PC-9 (cell line): ENCODE measurements at regions not wholly inside any gene's neighbourhood (a gene's known extent, or its start where the extent isn't known, plus 50 kb on each side); places are given as distances from the start of the nearest gene placed in this dataset.

ENCODE experiments used
- CTCF ChIP-seq: fragments of 200-600 bp; sonication (generic); conservative IDR thresholded peaks from 2 replicates; pipeline ENCODE4 v1.6.1; 2017; ENCODE audit warnings: mixed run types, antibody characterized with exemption, mild to moderate bottlenecking, moderate library complexity
- EZH2 ChIP-seq: fragments of 200-600 bp; sonication (generic); IDR thresholded peaks from 2 replicates; pipeline ENCODE4 v1.8.0; 2017; ENCODE audit warnings: antibody characterized with exemption, low read depth

GRCh38 chr11:91972665-91973266 is 251.9 kb upstream of the FAT3 start:
- TF ChIP-seq CTCF (no peak), EZH2 (no peak)
